Fibroblast of upper back skin (primary cell): ENCODE measurements at regions not wholly inside any gene's neighbourhood (a gene's known extent, or its start where the extent isn't known, plus 50 kb on each side); places are given as distances from the start of the nearest gene placed in this dataset.

Source experiments
- DNase-seq: peaks from one replicate; pipeline ENCODE4 v3.0.0-alpha.2; 2013

- DNase-seq = no peak
Observed at GRCh38 chr6:98648211-98648914, 186.0 kb upstream of the POU3F2 start.

GRCh38 chr6:98650941-98651340, 183.4 kb upstream of the POU3F2 start:
- DNase-seq = no peak

GRCh38 chr6:98653179-98653578, 181.2 kb upstream of the POU3F2 start:
- peak; percentile 26 for DNase-seq

GRCh38 chr6:98657764-98658163, 176.6 kb upstream of the POU3F2 start:
- DNase-seq = peak; percentile 66

GRCh38 chr6:98669371-98669770, 165.0 kb upstream of the POU3F2 start:
- DNase-seq = no peak

GRCh38 chr6:98670045-98670746, 164.2 kb upstream of the POU3F2 start:
- DNase-seq = no peak

- no peak for DNase-seq
Observed at GRCh38 chr6:98672681-98673475, 161.5 kb upstream of the POU3F2 start.

- DNase-seq = no peak
Observed at GRCh38 chr6:98678481-98678880, 155.9 kb upstream of the POU3F2 start.

- no peak for DNase-seq
Observed at GRCh38 chr6:98686008-98686601, 148.3 kb upstream of the POU3F2 start.

GRCh38 chr6:98687752-98688151, 146.6 kb upstream of the POU3F2 start:
- no peak for DNase-seq

- no peak for DNase-seq
Observed at GRCh38 chr6:98695091-98695801, 139.1 kb upstream of the POU3F2 start.

- DNase-seq = no peak
Observed at GRCh38 chr6:98711380-98711779, 123.0 kb upstream of the POU3F2 start.

- DNase-seq = no peak
Observed at GRCh38 chr6:98716341-98716740, 118.0 kb upstream of the POU3F2 start.

GRCh38 chr6:98717322-98717877, 117.0 kb upstream of the POU3F2 start:
- DNase-seq = no peak

- DNase-seq = no peak
Observed at GRCh38 chr6:98717988-98718387, 116.4 kb upstream of the POU3F2 start.

- DNase-seq = no peak
Observed at GRCh38 chr6:98724537-98724936, 109.8 kb upstream of the POU3F2 start.

GRCh38 chr6:98747273-98747672, 87.1 kb upstream of the POU3F2 start:
- DNase-seq = no peak

- peak; percentile 13 for DNase-seq
Observed at GRCh38 chr6:98747960-98748359, 86.4 kb upstream of the POU3F2 start.

- no peak for DNase-seq
Observed at GRCh38 chr6:98759459-98759858, 74.9 kb upstream of the POU3F2 start.

GRCh38 chr6:98764373-98764911, 69.9 kb upstream of the POU3F2 start:
- no peak for DNase-seq

- DNase-seq = peak; percentile 45
Observed at GRCh38 chr6:98769546-98769945, 64.8 kb upstream of the POU3F2 start.

- DNase-seq = no peak
Observed at GRCh38 chr6:98775205-98775604, 59.2 kb upstream of the POU3F2 start.
